RWPE2 (cell line): ENCODE measurements at regions not wholly inside any gene's neighbourhood (a gene's known extent, or its start where the extent isn't known, plus 50 kb on each side); places are given as distances from the start of the nearest gene placed in this dataset.
A peak's percentile ranks its signal among the peaks of the same experiment; 100 is the strongest.

Experiments used
- ATAC-seq: fragments of 200-7000 bp; cut with Tn5 transposase; 3 replicates; pipeline ENCODE4 v1.9.1; 2021; ENCODE audit warnings: low read depth
- DNase-seq: peaks from one replicate; pipeline ENCODE4 v3.0.0-alpha.2; 2020; ENCODE audit warnings: low spot score
- H3K27ac ChIP-seq: fragments of 450-650 bp; 2 replicates; pipeline ENCODE4 v1.5.1; 2017; ENCODE audit warnings: mild to moderate bottlenecking; ENCODE audit not compliant: poor library complexity, severe bottlenecking
- H3K27me3 ChIP-seq: fragments of 250-450 bp; sonication (Bioruptor Pico); 2 replicates; pipeline ENCODE4 v1.5.1; 2021; ENCODE audit warnings: mild to moderate bottlenecking, moderate library complexity; ENCODE audit not compliant: insufficient read depth, poor library complexity, severe bottlenecking
- H3K36me3 ChIP-seq: fragments of 250-450 bp; sonication (Bioruptor Pico); 2 replicates; pipeline ENCODE4 v1.5.1; 2020; ENCODE audit warnings: low read depth, mild to moderate bottlenecking, moderate library complexity
- H3K4me1 ChIP-seq: fragments of 250-450 bp; sonication (Bioruptor Pico); 2 replicates; pipeline ENCODE4 v1.5.1; 2021; ENCODE audit warnings: mild to moderate bottlenecking, moderate library complexity; ENCODE audit not compliant: insufficient read depth, poor library complexity, severe bottlenecking
- H3K4me3 ChIP-seq: fragments of 250-450 bp; sonication (Bioruptor Pico); 2 replicates; pipeline ENCODE4 v1.5.1; 2021; ENCODE audit warnings: mild to moderate bottlenecking, moderate library complexity; ENCODE audit not compliant: severe bottlenecking
- H3K9me3 ChIP-seq: fragments of 250-450 bp; sonication (Bioruptor Pico); 2 replicates; pipeline ENCODE4 v1.5.1; 2021; ENCODE audit warnings: mild to moderate bottlenecking, moderate library complexity; ENCODE audit not compliant: severe bottlenecking
- CTCF ChIP-seq: fragments of 450-650 bp; IDR thresholded peaks from one replicate; pipeline ENCODE4 v1.5.1; 2017; ENCODE audit warnings: mild to moderate bottlenecking, moderate library complexity; ENCODE audit not compliant: poor library complexity, severe bottlenecking

- TF ChIP-seq CTCF, result no peak
- Histone ChIP-seq H3K27ac (no peak overlapping the region), H3K9me3 (no peaks in the 10 kb centered on the region), H3K36me3 (no peaks in the 10 kb centered on the region), H3K4me3 (no peak overlapping the region), H3K27me3 (no peaks in the 10 kb centered on the region), H3K4me1 (peaks cover 6% of the 10 kb centered on the region)
- ATAC-seq (no peak), DNase-seq (no peak)
Measured at GRCh38 chr12:78719721-78720120, 144.9 kb upstream of the SYT1 start.

DNA sequence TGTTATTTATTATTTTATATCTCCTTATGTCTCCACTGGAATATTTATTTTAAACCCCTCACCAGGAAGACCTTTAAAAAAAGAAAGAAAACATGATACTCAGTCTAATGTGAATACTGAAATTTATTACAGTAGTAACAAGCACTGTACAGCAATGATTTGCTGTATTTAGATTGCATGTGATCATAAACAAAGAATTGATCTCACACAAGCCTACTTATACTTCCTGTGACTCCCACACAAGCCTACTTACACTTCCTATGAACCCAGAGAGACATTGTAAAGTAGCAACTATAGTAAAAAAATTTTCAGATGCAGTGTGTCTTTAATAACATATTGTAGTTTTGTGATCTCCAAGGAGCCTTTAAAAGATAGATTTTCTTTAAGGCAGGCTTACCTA, 142.7 kb upstream of the SYT1 start:
- DNase-seq, result no peak
- H3K4me1 ChIP-seq, result peaks cover 10% of the 10 kb centered on the region
- no peak overlapping the region for H3K4me3 ChIP-seq
- H3K9me3 ChIP-seq, result no peaks in the 10 kb centered on the region
- H3K36me3 ChIP-seq, result no peaks in the 10 kb centered on the region
- no peaks in the 10 kb centered on the region for H3K27me3 ChIP-seq
- ATAC-seq, result no peak
- no peak overlapping the region for H3K27ac ChIP-seq
- no peak for TF ChIP-seq CTCF

- ATAC-seq, result no peak
- DNase-seq, result no peak
- TF ChIP-seq CTCF, result no peak
- Histone ChIP-seq H3K4me1 (peaks cover 10% of the 10 kb centered on the region), H3K27ac (peak overlapping the region; percentile 10), H3K27me3 (no peaks in the 10 kb centered on the region), H3K4me3 (no peak overlapping the region), H3K9me3 (no peaks in the 10 kb centered on the region), H3K36me3 (no peaks in the 10 kb centered on the region)
Measured at GRCh38 chr12:78725033-78725432, 139.5 kb upstream of the SYT1 start.

DNA sequence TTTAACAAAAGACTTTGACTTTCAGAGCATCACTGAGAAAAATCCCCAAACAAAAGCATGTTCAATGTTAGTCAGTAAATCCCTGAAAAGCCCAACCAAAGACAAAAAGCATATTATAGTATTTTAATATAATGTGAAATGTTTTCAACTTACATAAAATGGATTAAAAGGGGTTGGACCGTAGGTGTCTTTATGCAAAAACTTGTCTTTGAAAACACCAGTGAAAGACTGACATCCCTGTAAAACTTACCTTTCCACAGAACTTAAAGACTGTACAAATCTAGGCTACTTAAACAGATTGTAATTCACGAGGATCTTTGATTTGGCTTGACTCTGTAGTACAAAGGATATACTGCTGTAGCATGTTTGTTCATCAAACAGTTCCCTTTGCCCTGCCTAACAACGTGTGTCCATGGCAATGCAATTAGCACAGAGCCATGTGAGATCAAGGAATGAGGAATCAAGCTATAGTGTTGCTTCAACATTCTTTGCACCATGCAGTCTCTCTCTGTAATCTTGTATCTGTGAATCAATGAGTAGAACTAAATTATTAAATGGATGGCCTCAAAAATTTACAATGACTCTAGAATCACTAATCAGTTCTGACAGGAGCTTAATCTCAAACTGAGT, 138.5 kb upstream of the SYT1 start:
- ATAC-seq (no peak), DNase-seq (no peak)
- TF ChIP-seq CTCF, result no peak
- no peak overlapping the region for H3K4me3 ChIP-seq
- H3K9me3 ChIP-seq, result no peaks in the 10 kb centered on the region
- H3K4me1 ChIP-seq, result peaks cover 10% of the 10 kb centered on the region
- no peaks in the 10 kb centered on the region for H3K36me3 ChIP-seq
- no peak overlapping the region for H3K27ac ChIP-seq
- H3K27me3 ChIP-seq, result no peaks in the 10 kb centered on the region

- Histone ChIP-seq H3K36me3 (no peaks in the 10 kb centered on the region), H3K4me3 (no peak overlapping the region), H3K4me1 (peaks cover 10% of the 10 kb centered on the region), H3K9me3 (no peaks in the 10 kb centered on the region), H3K27ac (no peak overlapping the region), H3K27me3 (no peaks in the 10 kb centered on the region)
- TF ChIP-seq CTCF, result no peak
- ATAC-seq (no peak), DNase-seq (no peak)
Measured at GRCh38 chr12:78726854-78727253, 137.7 kb upstream of the SYT1 start.
